ENCODE measurements at regions not wholly inside any gene's neighbourhood (a gene's known extent, or its start where the extent isn't known, plus 50 kb on each side); places are given as distances from the start of the nearest gene placed in this dataset.

DNA sequence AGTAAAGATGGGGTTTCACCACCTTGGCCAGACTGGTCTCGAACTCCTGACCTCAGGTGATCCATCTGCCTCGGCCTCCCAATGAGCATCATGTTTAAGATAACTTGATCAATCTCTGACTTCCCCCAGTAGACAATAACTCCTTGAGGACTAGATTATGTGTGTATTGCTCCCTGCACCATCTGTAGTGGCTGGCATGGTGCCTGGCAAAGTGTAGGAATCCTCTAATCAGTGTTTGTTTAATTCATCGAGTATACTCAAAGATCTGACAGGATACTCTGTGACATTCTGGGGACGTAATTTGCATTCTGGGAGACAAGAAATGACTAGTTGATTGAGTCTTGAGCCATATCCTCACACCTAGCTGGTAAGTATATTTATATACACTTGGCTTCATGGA is 873.5 kb upstream of the TMEM132C start:
- H3K23ac ChIP-seq (ENCODE audit: low read depth, low read length, poor library complexity), result no peak overlapping the region
- H2BK15ac ChIP-seq (ENCODE audit: low read length), result no peak overlapping the region
- H3K4me3 ChIP-seq (ENCODE audit: low read length in 2 of 2), result no peak overlapping the region
- H3K18ac ChIP-seq (ENCODE audit: low read length), result no peak overlapping the region
- no peaks in the 10 kb centered on the region for H3K9me3 ChIP-seq (replicated peaks in 1 of 2; ENCODE audit: control insufficient read depth in 2 of 2, insufficient read depth in 1 of 2, low read depth in 1 of 2, low read length in 2 of 2)
- H2BK5ac ChIP-seq (ENCODE audit: low read length), result no peak overlapping the region
- H3K9ac ChIP-seq (ENCODE audit: low read depth, low read length, poor library complexity), result no peak overlapping the region
- peaks cover 0 to 1% of the 10 kb centered on the region in 2 donors for H3K4me1 ChIP-seq (ENCODE audit: control insufficient read depth in 2 of 2, insufficient read depth in 1 of 2, low read depth in 1 of 2, low read length in 2 of 2)
- no peak overlapping the region for H2BK12ac ChIP-seq (ENCODE audit: low read length)
- H3K27ac ChIP-seq (replicated peaks; ENCODE audit: low read length), result no peak overlapping the region
- H3K79me1 ChIP-seq (ENCODE audit: low read depth, low read length), result no peaks in the 10 kb centered on the region
- no peak overlapping the region for H3K4me2 ChIP-seq (ENCODE audit: insufficient read depth, low read length, poor library complexity, severe bottlenecking)
- no peak overlapping the region for H3K4ac ChIP-seq (ENCODE audit: low read length)
- H4K8ac ChIP-seq (ENCODE audit: low read depth, low read length), result no peak overlapping the region
- no peak overlapping the region for H3K14ac ChIP-seq (ENCODE audit: low read length)
- H3K27me3 ChIP-seq (ENCODE audit: control insufficient read depth in 3 of 3, insufficient read depth in 3 of 3, low read depth in 1 of 3, low read length in 3 of 3), result no peaks in the 10 kb centered on the region
- no peaks in the 10 kb centered on the region for H3K36me3 ChIP-seq (replicated peaks in 1 of 2; ENCODE audit: control insufficient read depth in 2 of 2, insufficient read depth in 2 of 2, low read length in 2 of 2)
- no peak overlapping the region for H2AK5ac ChIP-seq (ENCODE audit: low read depth, low read length)
- no peak overlapping the region for H4K91ac ChIP-seq (ENCODE audit: low read depth, low read length, poor library complexity)
- no peak overlapping the region for H2BK120ac ChIP-seq (ENCODE audit: low read depth, low read length)
- WGBS, 2 donors (ENCODE audit: extremely low coverage in 2 of 2, insufficient read length in 2 of 2, insufficient replicate concordance in 1 of 2), result no CpG with 5 or more reads among the region's 4 CpGs
- no peak for DNase-seq (ENCODE audit: low spot score)
- no peak overlapping the region for H2AFZ ChIP-seq (ENCODE audit: low read length)

GRCh38 chr12:127393896-127394295 is 873.1 kb upstream of the TMEM132C start:
- no peaks in the 10 kb centered on the region for H3K27me3 ChIP-seq (ENCODE audit: control insufficient read depth in 3 of 3, insufficient read depth in 3 of 3, low read depth in 1 of 3, low read length in 3 of 3)
- H3K18ac ChIP-seq (ENCODE audit: low read length), result no peak overlapping the region
- no peak overlapping the region for H3K23ac ChIP-seq (ENCODE audit: low read depth, low read length, poor library complexity)
- peaks cover 0 to 1% of the 10 kb centered on the region in 2 donors for H3K4me1 ChIP-seq (ENCODE audit: control insufficient read depth in 2 of 2, insufficient read depth in 1 of 2, low read depth in 1 of 2, low read length in 2 of 2)
- H4K91ac ChIP-seq (ENCODE audit: low read depth, low read length, poor library complexity), result no peak overlapping the region
- H2AFZ ChIP-seq (ENCODE audit: low read length), result no peak overlapping the region
- DNase-seq (ENCODE audit: low spot score), result no peak
- no peak overlapping the region for H3K14ac ChIP-seq (ENCODE audit: low read length)
- no peak overlapping the region for H3K4ac ChIP-seq (ENCODE audit: low read length)
- WGBS, 2 donors (ENCODE audit: extremely low coverage in 2 of 2, insufficient read length in 2 of 2, insufficient replicate concordance in 1 of 2), result no CpG with 5 or more reads among the region's 2 CpGs
- H2AK5ac ChIP-seq (ENCODE audit: low read depth, low read length), result no peak overlapping the region
- H3K9ac ChIP-seq (ENCODE audit: low read depth, low read length, poor library complexity), result no peak overlapping the region
- no peak overlapping the region for H2BK12ac ChIP-seq (ENCODE audit: low read length)
- no peak overlapping the region for H3K4me3 ChIP-seq (ENCODE audit: low read length in 2 of 2)
- no peaks in the 10 kb centered on the region for H3K79me1 ChIP-seq (ENCODE audit: low read depth, low read length)
- no peaks in the 10 kb centered on the region for H3K9me3 ChIP-seq (replicated peaks in 1 of 2; ENCODE audit: control insufficient read depth in 2 of 2, insufficient read depth in 1 of 2, low read depth in 1 of 2, low read length in 2 of 2)
- no peaks in the 10 kb centered on the region for H3K36me3 ChIP-seq (replicated peaks in 1 of 2; ENCODE audit: control insufficient read depth in 2 of 2, insufficient read depth in 2 of 2, low read length in 2 of 2)
- H4K8ac ChIP-seq (ENCODE audit: low read depth, low read length), result no peak overlapping the region
- no peak overlapping the region for H3K27ac ChIP-seq (replicated peaks; ENCODE audit: low read length)
- H2BK15ac ChIP-seq (ENCODE audit: low read length), result no peak overlapping the region
- no peak overlapping the region for H2BK120ac ChIP-seq (ENCODE audit: low read depth, low read length)
- no peak overlapping the region for H3K4me2 ChIP-seq (ENCODE audit: insufficient read depth, low read length, poor library complexity, severe bottlenecking)
- H2BK5ac ChIP-seq (ENCODE audit: low read length), result no peak overlapping the region

DNA sequence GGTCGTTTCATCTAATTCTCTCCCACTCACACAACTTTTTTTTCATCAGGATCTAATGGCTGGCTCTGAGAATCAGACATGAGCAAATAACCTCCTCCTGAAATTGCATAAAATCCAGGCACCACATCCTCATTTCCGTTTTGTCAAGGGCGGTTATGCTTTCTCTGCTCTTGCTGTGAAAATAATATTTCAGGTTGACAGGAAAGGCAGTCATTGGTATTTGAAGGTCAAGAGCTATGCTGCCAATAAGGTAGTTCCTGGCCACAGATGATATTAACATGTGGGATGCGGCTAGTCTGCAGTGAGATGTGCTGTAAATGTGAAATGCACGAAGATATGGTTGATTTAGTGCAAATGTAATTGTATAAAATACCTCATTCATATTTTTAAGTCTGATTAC is 870.2 kb upstream of the TMEM132C start:
- no peaks in the 10 kb centered on the region for H3K36me3 ChIP-seq (replicated peaks in 1 of 2; ENCODE audit: control insufficient read depth in 2 of 2, insufficient read depth in 2 of 2, low read length in 2 of 2)
- WGBS, 2 donors (ENCODE audit: extremely low coverage in 2 of 2, insufficient read length in 2 of 2, insufficient replicate concordance in 1 of 2), result no CpG with 5 or more reads among the region's 5 CpGs
- no peak overlapping the region for H3K9ac ChIP-seq (ENCODE audit: low read depth, low read length, poor library complexity)
- no peak overlapping the region for H3K18ac ChIP-seq (ENCODE audit: low read length)
- H3K4me1 ChIP-seq (ENCODE audit: control insufficient read depth in 2 of 2, insufficient read depth in 1 of 2, low read depth in 1 of 2, low read length in 2 of 2), result peaks cover 0 to 1% of the 10 kb centered on the region in 2 donors
- no peak overlapping the region for H4K8ac ChIP-seq (ENCODE audit: low read depth, low read length)
- H2BK120ac ChIP-seq (ENCODE audit: low read depth, low read length), result no peak overlapping the region
- no peak overlapping the region for H2AFZ ChIP-seq (ENCODE audit: low read length)
- no peaks in the 10 kb centered on the region for H3K79me1 ChIP-seq (ENCODE audit: low read depth, low read length)
- no peaks in the 10 kb centered on the region for H3K27me3 ChIP-seq (ENCODE audit: control insufficient read depth in 3 of 3, insufficient read depth in 3 of 3, low read depth in 1 of 3, low read length in 3 of 3)
- no peak overlapping the region for H2BK12ac ChIP-seq (ENCODE audit: low read length)
- H3K27ac ChIP-seq (replicated peaks; ENCODE audit: low read length), result no peak overlapping the region
- H3K4ac ChIP-seq (ENCODE audit: low read length), result no peak overlapping the region
- no peak overlapping the region for H2BK15ac ChIP-seq (ENCODE audit: low read length)
- no peak overlapping the region for H3K23ac ChIP-seq (ENCODE audit: low read depth, low read length, poor library complexity)
- no peak for DNase-seq (ENCODE audit: low spot score)
- H3K4me3 ChIP-seq (ENCODE audit: low read length in 2 of 2), result no peak overlapping the region
- H4K91ac ChIP-seq (ENCODE audit: low read depth, low read length, poor library complexity), result no peak overlapping the region
- H3K4me2 ChIP-seq (ENCODE audit: insufficient read depth, low read length, poor library complexity, severe bottlenecking), result no peak overlapping the region
- no peak overlapping the region for H2BK5ac ChIP-seq (ENCODE audit: low read length)
- no peaks in the 10 kb centered on the region for H3K9me3 ChIP-seq (replicated peaks in 1 of 2; ENCODE audit: control insufficient read depth in 2 of 2, insufficient read depth in 1 of 2, low read depth in 1 of 2, low read length in 2 of 2)
- no peak overlapping the region for H2AK5ac ChIP-seq (ENCODE audit: low read depth, low read length)
- H3K14ac ChIP-seq (ENCODE audit: low read length), result no peak overlapping the region

GRCh38 chr12:127398016-127398710 is 868.8 kb upstream of the TMEM132C start:
- no peak overlapping the region for H2AFZ ChIP-seq (ENCODE audit: low read length)
- H3K4me3 ChIP-seq (ENCODE audit: low read length in 2 of 2), result no peak overlapping the region
- no peak overlapping the region for H4K91ac ChIP-seq (ENCODE audit: low read depth, low read length, poor library complexity)
- H3K18ac ChIP-seq (ENCODE audit: low read length), result no peak overlapping the region
- H4K8ac ChIP-seq (ENCODE audit: low read depth, low read length), result no peak overlapping the region
- no peaks in the 10 kb centered on the region for H3K79me1 ChIP-seq (ENCODE audit: low read depth, low read length)
- no peak for DNase-seq (ENCODE audit: low spot score)
- no peaks in the 10 kb centered on the region for H3K36me3 ChIP-seq (replicated peaks in 1 of 2; ENCODE audit: control insufficient read depth in 2 of 2, insufficient read depth in 2 of 2, low read length in 2 of 2)
- no peak overlapping the region for H2BK120ac ChIP-seq (ENCODE audit: low read depth, low read length)
- H3K4ac ChIP-seq (ENCODE audit: low read length), result no peak overlapping the region
- H3K4me2 ChIP-seq (ENCODE audit: insufficient read depth, low read length, poor library complexity, severe bottlenecking), result no peak overlapping the region
- H3K9me3 ChIP-seq (replicated peaks in 1 of 2; ENCODE audit: control insufficient read depth in 2 of 2, insufficient read depth in 1 of 2, low read depth in 1 of 2, low read length in 2 of 2), result no peaks in the 10 kb centered on the region
- no peak overlapping the region for H2BK15ac ChIP-seq (ENCODE audit: low read length)
- no peak overlapping the region for H2BK5ac ChIP-seq (ENCODE audit: low read length)
- peaks cover 0 to 1% of the 10 kb centered on the region in 2 donors for H3K4me1 ChIP-seq (ENCODE audit: control insufficient read depth in 2 of 2, insufficient read depth in 1 of 2, low read depth in 1 of 2, low read length in 2 of 2)
- no peaks in the 10 kb centered on the region for H3K27me3 ChIP-seq (ENCODE audit: control insufficient read depth in 3 of 3, insufficient read depth in 3 of 3, low read depth in 1 of 3, low read length in 3 of 3)
- no peak overlapping the region for H3K23ac ChIP-seq (ENCODE audit: low read depth, low read length, poor library complexity)
- no peak overlapping the region for H3K14ac ChIP-seq (ENCODE audit: low read length)
- H3K9ac ChIP-seq (ENCODE audit: low read depth, low read length, poor library complexity), result no peak overlapping the region
- no peak overlapping the region for H3K27ac ChIP-seq (replicated peaks; ENCODE audit: low read length)
- H2BK12ac ChIP-seq (ENCODE audit: low read length), result no peak overlapping the region
- no peak overlapping the region for H2AK5ac ChIP-seq (ENCODE audit: low read depth, low read length)
- WGBS, 2 donors (ENCODE audit: extremely low coverage in 2 of 2, insufficient read length in 2 of 2, insufficient replicate concordance in 1 of 2), result no CpG with 5 or more reads among the region's 10 CpGs
